ENCODE measurements at regions not wholly inside any gene's neighbourhood (a gene's known extent, or its start where the extent isn't known, plus 50 kb on each side); places are given as distances from the start of the nearest gene placed in this dataset.

GRCh38 chrX:37956223-37956622 lies 50.1 kb upstream of the SYTL5 start (continued):
- TF ChIP-seq TCF12 (IDR thresholded peaks at IDR 0.05; ENCODE audit: low read depth, low read length) (no peak), SUZ12 (IDR thresholded peaks at IDR 0.05; ENCODE audit: low read length) (no peak), TAF1 (IDR thresholded peaks at IDR 0.05; ENCODE audit: low read depth, low read length) (no peak)
